Hematopoietic multipotent progenitor cell (in vitro differentiated cells): ENCODE measurements at regions not wholly inside any gene's neighbourhood (a gene's known extent, or its start where the extent isn't known, plus 50 kb on each side); places are given as distances from the start of the nearest gene placed in this dataset.

ENCODE experiments used
- DNase-seq, 3 donors: peaks; one replicate each; pipeline ENCODE4 v3.0.0-alpha.2; 2011 to 2015; ENCODE audit warnings: low read depth in 2 of 3, low spot score in 2 of 3

- no peak for DNase-seq
Measured at GRCh38 chr15:70477750-70478250, 285.6 kb downstream of the UACA start.

DNA sequence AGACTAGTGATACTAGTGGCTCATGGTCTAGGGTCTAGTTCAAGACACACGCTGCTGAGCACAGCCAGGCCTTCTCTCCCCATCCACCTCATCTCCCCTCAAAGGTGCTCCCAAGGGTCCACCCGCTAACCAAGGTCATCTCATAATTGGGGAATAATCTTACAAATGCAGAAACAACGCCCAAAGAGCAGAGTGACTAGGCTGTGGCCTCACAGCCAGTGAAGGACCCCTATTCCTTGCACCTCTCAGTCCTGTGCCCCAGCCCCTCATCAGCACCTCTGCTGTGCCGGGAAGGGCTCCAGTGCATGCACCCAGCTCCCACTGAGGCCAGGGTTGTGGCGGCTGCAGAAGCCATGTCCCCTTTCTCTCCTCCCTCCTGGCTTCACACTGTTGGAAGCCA lies 286.9 kb downstream of the UACA start:
- DNase-seq = no peak

DNA sequence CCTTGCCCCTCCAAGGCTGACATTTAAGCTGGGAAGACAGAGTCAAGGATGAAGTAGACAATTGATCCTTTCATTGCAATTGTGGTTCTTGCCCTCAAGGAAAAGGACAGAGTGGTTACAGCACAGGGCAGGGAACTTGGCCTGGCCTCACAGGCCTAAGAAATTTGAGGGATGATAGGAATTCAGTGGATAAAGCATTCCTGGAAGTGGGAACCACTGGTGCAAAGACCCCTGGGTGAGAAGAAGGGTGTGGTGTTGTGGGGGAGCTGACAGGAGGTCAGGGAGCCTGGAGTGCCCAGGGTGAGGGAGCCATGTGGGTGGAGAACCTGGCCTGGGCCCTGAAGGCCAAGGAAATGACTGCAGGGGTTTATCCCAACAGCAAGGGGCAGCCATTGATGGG lies 287.4 kb downstream of the UACA start:
- DNase-seq = no peak

GRCh38 chr15:70475407-70475781 lies 288.0 kb downstream of the UACA start:
- no peak for DNase-seq

DNA sequence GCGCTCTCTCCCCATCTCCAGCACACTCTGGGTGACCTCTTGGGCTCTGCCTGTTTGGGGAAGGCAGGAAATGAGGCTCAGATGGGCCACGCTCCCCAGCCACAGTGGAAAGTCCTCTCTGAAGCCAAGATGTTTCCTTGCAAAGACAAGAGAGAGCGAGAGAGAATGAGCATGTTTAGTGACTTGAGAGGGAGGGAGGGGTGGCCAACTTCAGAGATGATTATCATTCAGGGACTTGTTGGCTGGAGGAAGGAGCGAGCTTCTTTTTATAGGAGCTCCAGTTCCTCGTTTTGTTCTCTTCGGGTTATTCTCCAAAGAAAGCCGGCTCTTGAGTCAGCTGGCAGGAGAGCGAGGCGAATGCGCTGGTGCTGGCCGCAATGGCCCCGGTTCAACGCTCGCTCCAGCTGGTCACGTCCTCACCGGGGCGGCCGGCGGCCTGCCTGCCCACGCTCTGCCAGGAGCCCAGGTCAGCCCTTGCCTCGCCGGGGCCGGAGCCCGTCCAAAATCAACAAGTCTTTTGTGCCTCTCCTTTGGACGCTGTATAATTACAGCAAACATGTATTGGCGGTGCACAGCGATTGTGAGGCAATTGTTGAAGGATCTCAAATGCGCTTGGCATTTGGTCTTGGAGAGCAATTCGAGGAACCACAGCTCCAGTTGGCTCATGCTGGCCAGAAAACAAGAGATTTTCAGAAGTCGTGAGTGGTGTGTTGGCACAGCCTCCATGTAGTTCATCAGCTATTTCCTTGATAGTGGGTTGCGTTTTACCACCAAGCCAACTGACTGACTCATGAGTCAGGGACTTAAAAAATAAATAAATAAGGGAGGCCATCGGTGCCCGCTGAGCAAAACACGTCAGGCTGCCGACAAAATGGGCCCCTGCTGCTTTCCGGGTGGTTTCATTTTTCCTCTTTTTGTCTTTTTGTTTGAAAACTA lies 288.6 kb downstream of the UACA start:
- DNase-seq = peak in 2 of 3 donors; percentile 93 to 95

- no peak for DNase-seq
Measured at GRCh38 chr15:70473581-70474370, 289.6 kb downstream of the UACA start.

- no peak for DNase-seq
Measured at GRCh38 chr15:70471517-70471916, 291.8 kb downstream of the UACA start.

- no peak for DNase-seq
Measured at GRCh38 chr15:70470556-70471191, 292.7 kb downstream of the UACA start.

- DNase-seq = no peak
Measured at GRCh38 chr15:70469651-70470555, 293.5 kb downstream of the UACA start.

DNA sequence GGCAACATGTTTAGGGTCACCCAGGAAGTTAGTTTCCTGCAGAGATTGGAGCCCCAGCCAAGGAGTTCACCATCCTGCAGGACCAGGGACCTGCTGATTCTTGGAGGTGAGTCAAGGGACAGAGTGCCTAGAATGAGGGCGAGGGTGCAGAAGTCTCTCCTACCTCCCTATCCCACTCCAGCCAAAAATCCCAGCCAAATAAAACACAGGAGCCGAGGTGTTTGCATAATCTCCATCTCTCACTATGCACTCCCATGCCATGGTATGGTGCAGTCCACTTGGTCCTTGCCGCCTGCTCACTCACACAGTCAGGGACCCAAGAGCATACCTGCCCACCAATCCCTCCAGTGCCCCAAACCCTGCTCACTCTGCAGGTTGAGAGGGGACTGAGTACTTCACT lies 294.2 kb downstream of the UACA start:
- no peak for DNase-seq

GRCh38 chr15:70466895-70467529 lies 296.3 kb downstream of the UACA start:
- peak in 2 of 3 donors; percentile 58 to 72 for DNase-seq

GRCh38 chr15:70466305-70466704 lies 297.1 kb downstream of the UACA start:
- no peak for DNase-seq

- DNase-seq = no peak
Measured at GRCh38 chr15:70465812-70466211, 297.5 kb downstream of the UACA start.

DNA sequence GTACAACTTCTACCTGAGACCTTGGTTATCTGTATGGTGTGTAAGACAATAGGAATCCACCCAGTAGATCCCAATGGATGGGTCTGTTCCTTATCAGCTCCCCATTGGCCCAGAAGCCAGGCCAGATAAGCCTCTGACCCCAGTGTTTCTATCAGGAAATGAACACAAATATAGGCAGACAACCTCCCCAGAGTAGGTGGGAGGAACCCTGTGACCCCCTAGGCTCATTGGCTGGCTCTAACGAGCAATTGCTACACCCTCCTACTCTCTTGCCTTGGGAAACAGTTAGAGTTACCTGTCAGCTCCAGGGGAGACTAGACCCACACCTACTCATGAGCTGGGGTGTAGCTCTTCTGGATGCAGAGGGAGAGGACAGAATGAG lies 299.9 kb downstream of the UACA start:
- DNase-seq = no peak

GRCh38 chr15:70461992-70462391 lies 301.4 kb downstream of the UACA start:
- no peak for DNase-seq

GRCh38 chr15:70461017-70461416 lies 302.3 kb downstream of the UACA start:
- no peak for DNase-seq

DNA sequence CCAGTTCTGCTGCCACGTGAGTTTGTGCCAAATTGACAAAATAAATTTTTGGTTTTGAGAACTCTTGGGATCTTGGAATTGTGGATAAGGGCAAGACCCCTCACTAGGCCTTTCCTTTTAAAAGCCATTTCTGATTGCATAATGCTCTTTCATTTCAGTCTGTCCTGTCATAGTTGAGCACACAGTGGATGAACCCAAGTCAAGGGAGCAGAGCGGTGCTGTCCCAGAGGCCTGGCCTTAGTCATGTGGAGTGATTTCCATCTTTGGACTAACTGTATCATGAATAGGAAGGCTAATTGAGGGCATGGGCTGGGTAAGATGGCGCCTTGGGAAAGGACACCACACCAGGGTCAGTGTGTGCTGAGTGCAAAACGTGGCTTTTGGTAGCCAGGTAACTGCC lies 304.0 kb downstream of the UACA start:
- no peak for DNase-seq

DNA sequence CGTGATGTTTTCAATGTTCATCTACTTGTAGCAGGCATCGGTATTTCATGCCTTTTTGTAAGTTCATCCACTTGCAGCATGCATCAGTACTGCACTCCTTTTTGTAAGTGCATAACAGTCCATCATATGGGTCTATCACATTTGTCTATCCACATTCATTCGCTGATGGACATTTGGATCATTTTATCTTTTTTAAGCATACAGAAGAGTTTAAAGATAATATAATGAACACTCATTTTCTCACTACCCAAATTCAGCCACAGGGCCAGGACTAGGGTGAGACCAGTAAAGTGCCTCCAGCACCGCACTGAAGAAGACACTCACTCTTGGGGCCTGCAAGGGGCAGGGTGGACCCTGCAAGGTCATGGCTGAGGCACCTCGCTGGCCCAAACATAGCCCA lies 309.6 kb downstream of the UACA start:
- no peak for DNase-seq

GRCh38 chr15:70453238-70453637 lies 310.1 kb downstream of the UACA start:
- DNase-seq = no peak
